ENCODE measurements at regions not wholly inside any gene's neighbourhood (a gene's known extent, or its start where the extent isn't known, plus 50 kb on each side); places are given as distances from the start of the nearest gene placed in this dataset.
"Not testable (repeated sequence)": the region's sequence is repeated elsewhere in the genome, so short reads cannot be mapped to it uniquely, and the experiment has no call there.

GRCh38 chr1:81730299-81730698 lies 70.4 kb upstream of the ADGRL2 start:
- not testable (repeated sequence) for TF ChIP-seq CTCF (IDR thresholded peaks at IDR 0.05); ZFX (IDR thresholded peaks at IDR 0.05; ENCODE audit: borderline replicate concordance)
